Subcutaneous abdominal adipose tissue (tissue), 5 donors: ENCODE measurements at regions not wholly inside any gene's neighbourhood (a gene's known extent, or its start where the extent isn't known, plus 50 kb on each side); places are given as distances from the start of the nearest gene placed in this dataset.

ENCODE experiments used
- H3K27ac ChIP-seq: one replicate; pipeline ENCODE4 v1.7.0; 2013; ENCODE audit warnings: low read depth, mild to moderate bottlenecking, inconsistent platforms, low read length, moderate library complexity
- H3K27me3 ChIP-seq, 5 donors: one replicate each; pipeline ENCODE4 v1.7.0; 2013; ENCODE audit warnings: low read length in 5 of 5, inconsistent platforms in 1 of 5; ENCODE audit not compliant: control insufficient read depth in 5 of 5, insufficient read depth in 4 of 5
- H3K36me3 ChIP-seq, 5 donors: one replicate each; pipeline ENCODE4 v1.7.0; 2013; ENCODE audit warnings: low read length in 5 of 5; ENCODE audit not compliant: control insufficient read depth in 5 of 5, insufficient read depth in 5 of 5
- H3K4me1 ChIP-seq, 5 donors: one replicate each; pipeline ENCODE4 v1.7.0; 2013; ENCODE audit warnings: low read length in 5 of 5, mild to moderate bottlenecking in 3 of 5, moderate library complexity in 1 of 5; ENCODE audit not compliant: control insufficient read depth in 5 of 5, insufficient read depth in 5 of 5
- H3K4me3 ChIP-seq, 5 donors: one replicate each; pipeline ENCODE4 v1.7.0; 2013; ENCODE audit warnings: low read length in 5 of 5, low read depth in 1 of 5
- H3K9ac ChIP-seq, 5 donors: one replicate each; pipeline ENCODE4 v1.7.0; 2013; ENCODE audit warnings: low read length in 5 of 5, mild to moderate bottlenecking in 4 of 5, moderate library complexity in 3 of 5
- H3K9me3 ChIP-seq, 5 donors: one replicate each; pipeline ENCODE4 v1.7.0; 2013; ENCODE audit warnings: low read length in 5 of 5; ENCODE audit not compliant: control insufficient read depth in 5 of 5
- donor health status: healthy.
- donor health status: healthy.
- donor health status: healthy.
- donor health status: healthy.
- donor health status: healthy.

- Histone ChIP-seq H3K27me3 (peaks cover 0 to 4% (median 0%) of the 10 kb centered on the region in 5 donors), H3K4me1 (peaks cover 0 to 6% (median 4%) of the 10 kb centered on the region in 5 donors), H3K27ac (no peak overlapping the region), H3K9me3 (peaks cover 0 to 2% (median 0%) of the 10 kb centered on the region in 5 donors), H3K9ac (no peak overlapping the region), H3K4me3 (no peak overlapping the region), H3K36me3 (no peaks in the 10 kb centered on the region)
These were observed 91.5 kb upstream of the SCOC start for GRCh38 chr4:140281828-140282552.

DNA sequence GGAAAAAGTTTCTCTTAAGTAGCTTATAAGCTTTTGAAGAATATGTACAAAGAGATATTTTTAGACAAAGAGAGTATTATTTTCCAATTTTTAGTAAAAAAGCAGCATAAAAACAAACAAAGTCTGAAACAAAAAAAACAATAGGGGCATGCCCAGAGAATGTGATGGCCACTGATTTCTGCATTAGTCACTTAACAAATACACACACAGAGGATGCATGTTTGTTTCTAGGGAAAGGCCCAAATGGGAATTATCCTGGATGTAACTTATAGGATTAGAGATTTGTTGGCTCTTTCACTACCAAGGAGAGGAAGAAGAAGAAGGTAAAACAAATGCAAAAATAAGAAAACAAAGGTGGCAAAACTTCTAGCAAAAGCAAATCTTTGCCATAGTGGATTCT, 95.9 kb upstream of the SCOC start:
- H3K9ac ChIP-seq, result no peak overlapping the region
- H3K4me3 ChIP-seq, result no peak overlapping the region

GRCh38 chr4:140271553-140271952, 101.9 kb upstream of the SCOC start:
- Histone ChIP-seq H3K36me3 (no peaks in the 10 kb centered on the region), H3K4me1 (no peaks in the 10 kb centered on the region), H3K9ac (no peak overlapping the region), H3K27ac (no peak overlapping the region), H3K4me3 (no peak overlapping the region), H3K9me3 (no peaks in the 10 kb centered on the region), H3K27me3 (no peaks in the 10 kb centered on the region)

More for the DNA sequence above, 95.9 kb upstream of the SCOC start:
- peaks cover 0 to 2% (median 0%) of the 10 kb centered on the region in 5 donors for H3K9me3 ChIP-seq
- H3K4me1 ChIP-seq, result no peaks in the 10 kb centered on the region
- H3K36me3 ChIP-seq, result no peaks in the 10 kb centered on the region
- H3K27ac ChIP-seq, result no peak overlapping the region
- H3K27me3 ChIP-seq, result peaks cover 0 to 4% (median 0%) of the 10 kb centered on the region in 5 donors

GRCh38 chr4:140269369-140269768, 104.1 kb upstream of the SCOC start:
- H3K9ac ChIP-seq, result no peak overlapping the region
- no peaks in the 10 kb centered on the region for H3K4me1 ChIP-seq
- H3K9me3 ChIP-seq, result no peaks in the 10 kb centered on the region
- no peaks in the 10 kb centered on the region for H3K27me3 ChIP-seq
- H3K4me3 ChIP-seq, result no peak overlapping the region
- H3K36me3 ChIP-seq, result no peaks in the 10 kb centered on the region
- no peak overlapping the region for H3K27ac ChIP-seq

DNA sequence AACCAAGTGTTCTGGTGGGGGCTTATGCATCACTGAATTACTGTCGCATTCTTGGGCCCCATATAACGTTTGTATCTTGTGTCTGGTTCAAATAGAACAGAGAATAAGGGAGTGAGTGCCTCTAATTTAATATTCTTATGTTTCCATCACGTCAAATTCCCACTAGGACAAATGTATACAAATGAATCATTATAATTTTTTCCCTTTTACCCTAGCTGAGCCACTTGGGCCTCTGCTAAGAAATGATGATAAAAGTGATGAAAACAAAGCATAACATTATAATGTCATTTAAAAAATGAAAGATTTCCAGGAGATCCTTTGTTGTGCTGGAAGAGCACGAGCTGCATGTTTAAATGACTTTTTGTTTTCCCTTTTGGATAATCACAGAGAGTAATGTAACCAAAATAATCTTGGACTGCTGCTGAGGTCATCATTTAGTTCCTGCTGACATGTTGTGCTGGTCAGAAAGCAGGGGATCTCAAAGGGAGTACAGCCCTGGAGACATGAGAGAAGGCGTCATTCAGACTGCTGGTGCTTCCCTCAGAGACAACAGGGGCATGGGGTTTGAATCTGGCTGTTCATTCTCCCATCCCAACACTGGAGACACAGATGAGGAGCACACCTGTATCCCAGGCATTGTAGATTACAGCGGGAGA, 105.1 kb upstream of the SCOC start:
- Histone ChIP-seq H3K36me3 (no peaks in the 10 kb centered on the region), H3K4me3 (no peak overlapping the region), H3K9me3 (no peaks in the 10 kb centered on the region), H3K4me1 (no peaks in the 10 kb centered on the region), H3K27ac (no peak overlapping the region), H3K27me3 (no peaks in the 10 kb centered on the region), H3K9ac (no peak overlapping the region)

GRCh38 chr4:140267576-140267975, 105.9 kb upstream of the SCOC start:
- Histone ChIP-seq H3K27ac (no peak overlapping the region), H3K4me1 (no peaks in the 10 kb centered on the region), H3K36me3 (no peaks in the 10 kb centered on the region), H3K9ac (no peak overlapping the region), H3K9me3 (no peaks in the 10 kb centered on the region), H3K4me3 (no peak overlapping the region), H3K27me3 (no peaks in the 10 kb centered on the region)

DNA sequence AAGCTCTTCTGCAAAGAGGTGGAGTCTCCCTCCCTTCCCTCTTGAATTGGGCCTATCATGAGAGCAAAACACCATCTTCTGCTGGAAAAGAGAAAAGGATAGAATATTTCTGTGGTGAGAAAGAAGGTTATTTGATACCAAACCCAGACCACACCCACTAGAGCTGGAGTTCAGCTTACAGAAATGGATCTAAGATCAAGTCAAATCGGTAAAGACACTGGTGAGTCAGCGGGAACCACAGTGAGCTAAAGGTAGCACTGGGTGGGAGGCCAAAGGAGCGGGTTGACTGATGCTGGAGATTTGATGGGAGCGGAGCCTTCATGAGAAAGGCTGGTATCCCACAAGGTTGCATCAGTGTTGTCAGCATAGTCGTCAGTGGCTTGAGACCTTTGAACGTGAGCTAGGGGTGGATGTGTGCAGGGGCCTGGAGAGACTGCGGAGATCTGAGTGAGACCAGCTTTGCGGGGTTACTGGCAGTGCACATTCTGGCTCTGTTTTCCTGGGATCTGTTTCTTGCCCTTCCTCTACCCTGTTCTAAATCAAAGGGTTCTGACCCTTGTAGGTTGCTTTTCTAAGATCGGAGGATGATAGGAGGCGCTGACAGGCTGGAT, 106.4 kb upstream of the SCOC start:
- no peaks in the 10 kb centered on the region for H3K27me3 ChIP-seq
- no peaks in the 10 kb centered on the region for H3K9me3 ChIP-seq
- no peak overlapping the region for H3K4me3 ChIP-seq
- no peaks in the 10 kb centered on the region for H3K36me3 ChIP-seq
- no peaks in the 10 kb centered on the region for H3K4me1 ChIP-seq
- no peak overlapping the region for H3K9ac ChIP-seq
- H3K27ac ChIP-seq, result no peak overlapping the region

GRCh38 chr4:140260227-140260626, 106.2 kb upstream of the MAML3 start:
- H3K27ac ChIP-seq, result no peak overlapping the region
- no peaks in the 10 kb centered on the region for H3K36me3 ChIP-seq
- no peaks in the 10 kb centered on the region for H3K9me3 ChIP-seq
- no peaks in the 10 kb centered on the region for H3K27me3 ChIP-seq
- H3K4me3 ChIP-seq, result no peak overlapping the region
- H3K4me1 ChIP-seq, result peaks cover 0 to 2% (median 0%) of the 10 kb centered on the region in 5 donors
- no peak overlapping the region for H3K9ac ChIP-seq

GRCh38 chr4:140258476-140258875, 104.5 kb upstream of the MAML3 start:
- Histone ChIP-seq H3K9ac (no peak overlapping the region), H3K36me3 (no peaks in the 10 kb centered on the region), H3K4me3 (no peak overlapping the region), H3K9me3 (no peaks in the 10 kb centered on the region), H3K27me3 (no peaks in the 10 kb centered on the region), H3K27ac (no peak overlapping the region), H3K4me1 (peaks cover 0 to 2% (median 0%) of the 10 kb centered on the region in 5 donors)
